NCI-H446 (cell line): ENCODE measurements at regions not wholly inside any gene's neighbourhood (a gene's known extent, or its start where the extent isn't known, plus 50 kb on each side); places are given as distances from the start of the nearest gene placed in this dataset.

Source experiments
- DNase-seq, 2 experiments: peaks; one replicate each; lab custom pipeline; 2025; lab: John Stamatoyannopoulos, UW

GRCh38 chr12:116483959-116484750 is 75.0 kb upstream of the MAP1LC3B2 start:
- no peak for DNase-seq

- DNase-seq, result no peak
Observed at GRCh38 chr12:116484807-116485206, 74.4 kb upstream of the MAP1LC3B2 start.

- DNase-seq, result no peak
Observed at GRCh38 chr12:116489116-116489515, 70.1 kb upstream of the MAP1LC3B2 start.

- no peak for DNase-seq
Observed at GRCh38 chr12:116490471-116490870, 68.7 kb upstream of the MAP1LC3B2 start.

- DNase-seq, result no peak
Observed at GRCh38 chr12:116492703-116493324, 66.4 kb upstream of the MAP1LC3B2 start.

GRCh38 chr12:116495260-116495659 is 63.9 kb upstream of the MAP1LC3B2 start:
- DNase-seq, result no peak

- DNase-seq, result no peak
Observed at GRCh38 chr12:116497051-116497591, 62.1 kb upstream of the MAP1LC3B2 start.

GRCh38 chr12:116498471-116498870 is 60.7 kb upstream of the MAP1LC3B2 start:
- DNase-seq, result no peak

GRCh38 chr12:116502141-116502725 is 56.9 kb upstream of the MAP1LC3B2 start:
- DNase-seq, result no peak

GRCh38 chr12:116502989-116503496 is 56.1 kb upstream of the MAP1LC3B2 start:
- DNase-seq, result no peak

GRCh38 chr12:116504438-116504837 is 54.7 kb upstream of the MAP1LC3B2 start:
- DNase-seq, result no peak

GRCh38 chr12:116506697-116507064 is 52.5 kb upstream of the MAP1LC3B2 start:
- DNase-seq, result no peak

- DNase-seq, result no peak
Observed at GRCh38 chr12:116508145-116509121, 50.7 kb upstream of the MAP1LC3B2 start.
